ENCODE measurements at regions not wholly inside any gene's neighbourhood (a gene's known extent, or its start where the extent isn't known, plus 50 kb on each side); places are given as distances from the start of the nearest gene placed in this dataset.

DNA sequence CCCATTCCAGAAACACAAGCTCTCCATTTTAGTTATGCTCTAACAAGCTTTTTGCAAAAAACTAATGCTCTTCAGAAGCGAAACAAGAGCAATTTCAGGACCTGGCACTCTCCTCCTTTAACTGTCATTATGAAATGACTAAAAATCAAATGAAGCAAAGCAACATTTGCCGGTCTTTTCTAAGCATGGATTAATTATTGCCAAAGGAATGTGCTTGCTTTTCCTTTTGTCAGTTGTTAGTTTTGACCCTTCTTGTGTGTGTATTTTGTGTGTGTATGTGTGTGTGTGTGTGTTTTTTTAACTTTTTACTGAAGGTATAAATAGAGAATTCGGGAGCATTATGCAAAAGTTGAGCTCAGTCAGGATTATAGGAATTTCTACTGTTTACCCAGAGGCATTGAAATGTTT, 509.1 kb downstream of the TUSC7 start:
- ChIA-PET CTCF (no interaction called here), POLR2A (no interaction called here)
- no peak for DNase-seq (ENCODE audit: extremely low spot score)
- no peak for TF ChIP-seq ARNT (IDR thresholded peaks at IDR 0.05)
- no peak for TF ChIP-seq PKNOX1 (IDR thresholded peaks at IDR 0.05)

GRCh38 chr3:117219296-117219695, 509.7 kb downstream of the TUSC7 start:
- no peak for DNase-seq (ENCODE audit: extremely low spot score)
- POLR2A ChIA-PET: no interaction called here
- CTCF ChIA-PET: no interaction called here
- TF ChIP-seq PKNOX1 (IDR thresholded peaks at IDR 0.05): no peak
- no peak for TF ChIP-seq TARDBP (IDR thresholded peaks at IDR 0.05)
- no peak for TF ChIP-seq ARNT (IDR thresholded peaks at IDR 0.05)
- no peak for TF ChIP-seq SUZ12 (IDR thresholded peaks at IDR 0.05)
- TF ChIP-seq LEF1 (IDR thresholded peaks at IDR 0.05; ENCODE audit: borderline replicate concordance): no peak
- no peak for TF ChIP-seq L3MBTL2 (conservative IDR thresholded peaks at IDR 0.05)
- TF ChIP-seq FOXM1 (IDR thresholded peaks at IDR 0.05; ENCODE audit: borderline replicate concordance): no peak
- TF ChIP-seq FOXK2 (IDR thresholded peaks at IDR 0.05): no peak
- no peak for TF ChIP-seq CTBP1 (IDR thresholded peaks at IDR 0.05; ENCODE audit: borderline replicate concordance)

GRCh38 chr3:117226932-117227331, 517.4 kb downstream of the TUSC7 start:
- no peak for TF ChIP-seq CTBP1 (IDR thresholded peaks at IDR 0.05; ENCODE audit: borderline replicate concordance)
- no peak for TF ChIP-seq LEF1 (IDR thresholded peaks at IDR 0.05; ENCODE audit: borderline replicate concordance)
- no peak for TF ChIP-seq ZNF384 (IDR thresholded peaks at IDR 0.05)
- TF ChIP-seq HDGF (IDR thresholded peaks at IDR 0.05; ENCODE audit: borderline replicate concordance): no peak
- no peak for TF ChIP-seq FOXA1 (IDR thresholded peaks at IDR 0.05)
- no peak for TF ChIP-seq NFRKB (IDR thresholded peaks at IDR 0.05)
- no peak for TF ChIP-seq L3MBTL2 (conservative IDR thresholded peaks at IDR 0.05)
- DNase-seq (ENCODE audit: extremely low spot score): no peak

DNA sequence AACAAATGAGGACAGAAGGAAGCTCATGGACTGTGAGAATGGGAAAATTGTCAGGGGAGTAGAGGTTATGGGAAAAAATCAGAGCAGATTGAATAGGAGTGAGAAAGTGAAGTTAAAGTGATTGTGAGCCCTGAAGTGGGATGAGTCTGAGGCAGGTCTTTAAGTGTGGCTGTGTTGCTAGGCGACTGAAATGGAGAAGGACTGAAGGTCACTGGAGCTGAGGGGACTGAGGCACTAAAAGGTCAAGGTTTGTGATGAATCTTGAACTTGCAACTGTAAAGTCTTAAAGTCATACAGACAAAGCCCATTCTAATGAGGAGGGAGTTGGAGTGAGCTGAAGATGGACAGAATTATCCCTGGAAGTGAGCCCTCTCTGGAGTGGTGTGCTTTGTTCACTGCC, 518.9 kb downstream of the TUSC7 start:
- ChIA-PET CTCF (interaction anchor here (0.6 kb wide), 1 partner anchor 52 kb away, joined by 3 read pairs; no protein-coding TSS in a partner anchor), POLR2A (no interaction called here)
- TF ChIP-seq FOXM1 (IDR thresholded peaks at IDR 0.05; ENCODE audit: borderline replicate concordance) (no peak), FOXK2 (IDR thresholded peaks at IDR 0.05) (no peak), HDGF (IDR thresholded peaks at IDR 0.05; ENCODE audit: borderline replicate concordance) (no peak), L3MBTL2 (conservative IDR thresholded peaks at IDR 0.05) (no peak)
- no peak for DNase-seq (ENCODE audit: extremely low spot score)

More at GRCh38 chr3:117226932-117227331, 517.4 kb downstream of the TUSC7 start:
- POLR2A ChIA-PET: no interaction called here
- CTCF ChIA-PET: no interaction called here

DNA sequence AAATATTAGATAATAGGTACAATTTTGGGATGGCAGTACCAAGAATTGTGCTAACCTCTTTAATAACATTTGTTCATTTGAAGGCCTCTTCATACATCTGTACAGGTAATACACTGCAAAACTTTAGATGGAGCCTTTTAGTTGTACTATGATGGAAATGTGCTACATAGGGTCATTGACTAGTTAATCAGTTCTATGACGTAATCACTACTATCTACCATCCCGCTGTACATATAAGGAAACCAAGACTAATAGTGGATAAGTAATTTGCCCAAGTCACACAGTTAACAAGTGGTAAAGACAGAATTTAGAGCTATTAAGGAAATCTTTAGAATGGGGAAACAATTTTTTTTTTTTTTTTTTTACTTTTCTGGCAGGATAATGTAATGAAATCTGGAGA, 521.3 kb downstream of the TUSC7 start:
- no peak for DNase-seq (ENCODE audit: extremely low spot score)
- POLR2A ChIA-PET: no interaction called here
- TF ChIP-seq HDGF (IDR thresholded peaks at IDR 0.05; ENCODE audit: borderline replicate concordance) (no peak), ARNT (IDR thresholded peaks at IDR 0.05) (no peak)
- CTCF ChIA-PET: no interaction called here

DNA sequence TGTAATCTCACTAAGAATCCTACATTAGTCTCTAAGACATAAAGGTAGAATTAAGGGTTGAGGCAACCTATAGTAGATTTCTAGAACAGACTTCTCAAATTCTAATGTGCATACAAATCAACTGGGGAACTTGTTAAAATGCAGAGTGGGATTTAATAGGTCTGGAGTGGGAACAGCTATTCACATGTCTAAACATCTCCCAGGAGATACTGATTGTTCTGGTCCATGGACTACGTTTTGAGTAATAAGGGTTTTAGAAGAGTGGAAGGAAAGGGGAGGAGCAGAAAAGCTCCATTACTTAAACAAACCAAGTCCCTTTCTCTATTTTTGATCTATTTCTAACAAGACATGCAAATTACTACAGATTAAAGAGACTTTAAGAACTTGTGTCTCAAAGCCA, 524.8 kb downstream of the TUSC7 start:
- ChIA-PET CTCF (no interaction called here), POLR2A (no interaction called here)
- TF ChIP-seq CTBP1 (IDR thresholded peaks at IDR 0.05; ENCODE audit: borderline replicate concordance) (no peak), PKNOX1 (IDR thresholded peaks at IDR 0.05) (no peak), FOXA1 (IDR thresholded peaks at IDR 0.05) (no peak), LEF1 (IDR thresholded peaks at IDR 0.05; ENCODE audit: borderline replicate concordance) (no peak)
- no peak for DNase-seq (ENCODE audit: extremely low spot score)

DNA sequence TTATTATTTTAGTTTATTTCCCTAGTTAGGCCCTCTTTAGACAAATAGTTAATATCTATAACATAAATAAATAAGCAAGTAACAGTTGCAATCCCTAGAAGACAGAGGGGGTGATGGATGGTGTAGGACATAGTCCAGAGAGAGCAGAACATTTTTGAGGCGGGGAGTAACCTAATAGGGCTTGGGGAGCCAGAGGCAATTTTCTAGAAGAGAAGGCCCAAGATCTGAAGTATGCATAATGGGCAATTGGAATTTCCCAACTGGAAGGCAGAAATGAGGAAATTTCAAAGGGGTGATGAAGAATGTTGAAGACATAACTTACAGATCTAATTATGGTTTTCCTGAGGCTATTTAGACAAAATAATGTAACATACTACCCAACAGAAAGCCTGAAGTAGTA, 525.7 kb downstream of the TUSC7 start:
- TF ChIP-seq SUZ12 (IDR thresholded peaks at IDR 0.05): no peak
- TF ChIP-seq BHLHE40 (IDR thresholded peaks at IDR 0.05; ENCODE audit: borderline replicate concordance): no peak
- no peak for TF ChIP-seq ELF4 (IDR thresholded peaks at IDR 0.05)
- no peak for TF ChIP-seq HDGF (IDR thresholded peaks at IDR 0.05; ENCODE audit: borderline replicate concordance)
- TF ChIP-seq SP1 (IDR thresholded peaks at IDR 0.05): no peak
- TF ChIP-seq FOXA1 (IDR thresholded peaks at IDR 0.05): no peak
- TF ChIP-seq TARDBP (IDR thresholded peaks at IDR 0.05): no peak
- no peak for TF ChIP-seq LEF1 (IDR thresholded peaks at IDR 0.05; ENCODE audit: borderline replicate concordance)
- TF ChIP-seq NFRKB (IDR thresholded peaks at IDR 0.05): no peak
- TF ChIP-seq FOXK2 (IDR thresholded peaks at IDR 0.05): no peak
- TF ChIP-seq FOXM1 (IDR thresholded peaks at IDR 0.05; ENCODE audit: borderline replicate concordance): no peak
- TF ChIP-seq CTBP1 (IDR thresholded peaks at IDR 0.05; ENCODE audit: borderline replicate concordance): no peak
- TF ChIP-seq ZNF384 (IDR thresholded peaks at IDR 0.05): no peak
- TF ChIP-seq L3MBTL2 (conservative IDR thresholded peaks at IDR 0.05): no peak
- ChIA-PET CTCF (no interaction called here), POLR2A (no interaction called here)
- no peak for DNase-seq (ENCODE audit: extremely low spot score)

DNA sequence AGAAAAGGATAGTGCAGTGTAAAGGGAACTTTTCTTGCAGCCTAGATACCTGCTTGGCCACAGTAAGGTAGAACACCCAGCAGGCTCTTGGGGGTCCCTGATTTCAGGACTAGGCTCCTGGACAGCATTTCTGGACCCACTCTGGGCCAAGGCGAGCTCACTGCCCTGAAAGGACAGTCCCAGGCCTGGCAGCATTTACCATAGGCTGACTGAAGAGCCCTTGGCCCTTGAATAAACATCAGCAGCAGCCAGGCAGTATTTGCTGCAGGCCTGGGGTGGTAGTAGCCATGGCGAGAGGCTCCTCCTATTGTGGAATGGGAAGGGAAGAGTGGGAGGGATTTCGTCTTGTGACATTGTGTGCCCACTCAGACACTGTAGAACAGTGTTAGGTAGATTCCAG, 529.2 kb downstream of the TUSC7 start:
- TF ChIP-seq SUZ12 (IDR thresholded peaks at IDR 0.05) (no peak), FOXK2 (IDR thresholded peaks at IDR 0.05) (no peak), L3MBTL2 (conservative IDR thresholded peaks at IDR 0.05) (no peak), NFRKB (IDR thresholded peaks at IDR 0.05) (no peak), ARNT (IDR thresholded peaks at IDR 0.05) (no peak), HDGF (IDR thresholded peaks at IDR 0.05; ENCODE audit: borderline replicate concordance) (no peak), SP1 (IDR thresholded peaks at IDR 0.05) (no peak), ELF4 (IDR thresholded peaks at IDR 0.05) (no peak), FOXA1 (IDR thresholded peaks at IDR 0.05) (no peak)
- ChIA-PET CTCF (no interaction called here), POLR2A (no interaction called here)
- DNase-seq (ENCODE audit: extremely low spot score): no peak
